H9 (cell line): ENCODE measurements at regions not wholly inside any gene's neighbourhood (a gene's known extent, or its start where the extent isn't known, plus 50 kb on each side); places are given as distances from the start of the nearest gene placed in this dataset.

Experiments used
- DNase-seq: peaks from one replicate; pipeline ENCODE4 v3.0.0-alpha.2; 2017
- H2AFZ ChIP-seq: one replicate; pipeline ENCODE4 v1.6.1; 2013; ENCODE audit warnings: mild to moderate bottlenecking, low read length, control low read depth, moderate library complexity
- H2AK5ac ChIP-seq: 2 replicates; pipeline ENCODE4 v1.6.1; 2013; ENCODE audit warnings: low read length, control low read depth, mixed read lengths; ENCODE audit not compliant: insufficient read length
- H2BK120ac ChIP-seq: one replicate; pipeline ENCODE4 v1.6.1; 2013; ENCODE audit warnings: low read depth, mild to moderate bottlenecking, low read length, control low read depth, inconsistent platforms; ENCODE audit not compliant: poor library complexity, severe bottlenecking
- H2BK12ac ChIP-seq: 2 replicates; pipeline ENCODE4 v1.6.1; 2013; ENCODE audit warnings: low read length, control low read depth, mixed read lengths, low read depth; ENCODE audit not compliant: insufficient read length
- H2BK15ac ChIP-seq: 2 replicates; pipeline ENCODE4 v1.6.1; 2013; ENCODE audit warnings: low read depth, low read length, control low read depth
- H2BK20ac ChIP-seq: one replicate; pipeline ENCODE4 v1.6.1; 2013; ENCODE audit warnings: low read depth, mild to moderate bottlenecking, low read length, control low read depth, inconsistent platforms; ENCODE audit not compliant: poor library complexity, severe bottlenecking
- H2BK5ac ChIP-seq: 2 replicates; pipeline ENCODE4 v1.6.1; 2013; ENCODE audit warnings: low read length, control low read depth, mixed read lengths; ENCODE audit not compliant: insufficient read length
- H3K14ac ChIP-seq: 2 replicates; pipeline ENCODE4 v1.6.1; 2013; ENCODE audit warnings: low read length, control low read depth; ENCODE audit not compliant: insufficient read depth
- H3K18ac ChIP-seq: 2 replicates; pipeline ENCODE4 v1.6.1; 2013; ENCODE audit warnings: low read depth, mild to moderate bottlenecking, mixed read lengths, low read length, control low read depth; ENCODE audit not compliant: insufficient read length
- H3K23ac ChIP-seq: 2 replicates; pipeline ENCODE4 v1.6.1; 2013; ENCODE audit warnings: low read length, control low read depth, mixed read lengths, low read depth; ENCODE audit not compliant: insufficient read length
- H3K23me2 ChIP-seq: 2 replicates; pipeline ENCODE4 v1.6.1; 2013; ENCODE audit warnings: low read depth, mild to moderate bottlenecking, mixed read lengths, low read length, control low read depth; ENCODE audit not compliant: insufficient read length, poor library complexity, severe bottlenecking
- H3K27ac ChIP-seq: 2 replicates; pipeline ENCODE4 v1.5.1; 2013; ENCODE audit warnings: low read length, control low read depth, mixed read lengths, low read depth; ENCODE audit not compliant: insufficient read length
- H3K27me3 ChIP-seq: 2 replicates; pipeline ENCODE4 v1.6.1; 2013; ENCODE audit warnings: low read length, control low read depth, inconsistent platforms; ENCODE audit not compliant: insufficient read depth
- H3K4ac ChIP-seq: 2 replicates; pipeline ENCODE4 v1.6.1; 2013; ENCODE audit warnings: low read depth, mild to moderate bottlenecking, control low read depth, inconsistent platforms, low read length, moderate library complexity
- H3K4me1 ChIP-seq: 2 replicates; pipeline ENCODE4 v1.6.1; 2013; ENCODE audit warnings: low read length, control low read depth, inconsistent platforms; ENCODE audit not compliant: insufficient read depth
- H3K4me2 ChIP-seq: 2 replicates; pipeline ENCODE4 v1.6.1; 2013; ENCODE audit warnings: low read length, control low read depth, mixed read lengths; ENCODE audit not compliant: insufficient read length, insufficient read depth
- H3K56ac ChIP-seq: 2 replicates; pipeline ENCODE4 v1.6.1; 2013; ENCODE audit warnings: low read depth, mild to moderate bottlenecking, mixed read lengths, low read length, control low read depth; ENCODE audit not compliant: insufficient read length
- H3K79me1 ChIP-seq: 2 replicates; pipeline ENCODE4 v1.6.1; 2013; ENCODE audit warnings: low read depth, mild to moderate bottlenecking, moderate library complexity, low read length, control low read depth, inconsistent platforms; ENCODE audit not compliant: insufficient read depth, poor library complexity, severe bottlenecking
- H3K79me2 ChIP-seq: 2 replicates; pipeline ENCODE4 v1.6.1; 2013; ENCODE audit warnings: low read length, control low read depth, inconsistent platforms; ENCODE audit not compliant: insufficient read depth
- H3K9ac ChIP-seq: 2 replicates; pipeline ENCODE4 v1.6.1; 2013; ENCODE audit warnings: low read length, control low read depth, mixed read lengths; ENCODE audit not compliant: insufficient read length; ENCODE audit errors: extremely low read depth
- H3K9me3 ChIP-seq: one replicate; pipeline ENCODE4 v1.6.1; 2013; ENCODE audit warnings: low read depth, low read length, inconsistent platforms; ENCODE audit not compliant: control insufficient read depth
- H3T11ph ChIP-seq: one replicate; pipeline ENCODE4 v1.6.1; 2013; ENCODE audit warnings: mild to moderate bottlenecking, low read length, control low read depth, inconsistent platforms
- H4K20me1 ChIP-seq: one replicate; pipeline ENCODE4 v1.6.1; 2013; ENCODE audit not compliant: control insufficient read depth, insufficient read length, insufficient read depth
- H4K5ac ChIP-seq: 2 replicates; pipeline ENCODE4 v1.6.1; 2013; ENCODE audit warnings: low read depth, mild to moderate bottlenecking, mixed read lengths, low read length, control low read depth; ENCODE audit not compliant: insufficient read length
- H4K8ac ChIP-seq: replicated peaks from 2 replicates; pipeline ENCODE4 v1.6.1; 2013; ENCODE audit warnings: low read length, control low read depth, mixed read lengths, low read depth; ENCODE audit not compliant: insufficient read length
- H4K91ac ChIP-seq: 2 replicates; pipeline ENCODE4 v1.6.1; 2013; ENCODE audit warnings: low read depth, mild to moderate bottlenecking, moderate library complexity, mixed read lengths, low read length, control low read depth; ENCODE audit not compliant: insufficient read length
- H3K27ac Mint-ChIP-seq, 3 experiments: 2 replicates in 2 of 3; 3 replicates in 1 of 3; pipeline ENCODE4 v1.8.0; 2020 to 2021; ENCODE audit warnings: mixed read lengths in 3 of 3, mild to moderate bottlenecking in 1 of 3, moderate library complexity in 1 of 3
- H3K27me3 Mint-ChIP-seq: 2 replicates; pipeline ENCODE4 v1.8.0; 2021; ENCODE audit warnings: low read depth, mild to moderate bottlenecking, moderate library complexity, mixed read lengths
- H3K36me3 Mint-ChIP-seq, 3 experiments: 2 replicates in 2 of 3; 3 replicates in 1 of 3; pipeline ENCODE4 v1.8.0; 2020 to 2021; ENCODE audit warnings: low read depth in 3 of 3, mixed read lengths in 3 of 3; ENCODE audit not compliant: insufficient read depth in 1 of 3
- H3K4me1 Mint-ChIP-seq, 2 experiments: 2 replicates each; pipeline ENCODE4 v1.8.0; 2020; ENCODE audit warnings: mixed read lengths in 2 of 2
- H3K4me3 Mint-ChIP-seq, 2 experiments: 2 replicates in 1 of 2; 3 replicates in 1 of 2; pipeline ENCODE4 v1.8.0; 2020 to 2021; ENCODE audit warnings: mild to moderate bottlenecking in 2 of 2, mixed read lengths in 2 of 2, moderate library complexity in 1 of 2
- H3K9me3 Mint-ChIP-seq, 2 experiments: 2 replicates in 1 of 2; 3 replicates in 1 of 2; pipeline ENCODE4 v1.8.0; 2020; ENCODE audit warnings: mild to moderate bottlenecking in 2 of 2, mixed read lengths in 2 of 2, moderate library complexity in 1 of 2
- CTCF ChIP-seq: fragments of 200-600 bp; sonication (generic); conservative IDR thresholded peaks from 3 replicates; pipeline ENCODE4 v1.8.0; 2021; ENCODE audit warnings: antibody characterized with exemption, mild to moderate bottlenecking
- WGBS: extraction: QIAGEN DNeasy Blood & Tissue Kit; methylation state at CpG from one replicate; pipeline ENCODE4 v1.1.7; 2013; ENCODE audit warnings: missing lambda C conversion rate, low lambda C conversion rate, mixed read lengths; ENCODE audit not compliant: insufficient read length; ENCODE audit errors: extremely low coverage; 5-methylcytosine and 5-hydroxymethylcytosine counted together

GRCh38 chr2:20530520-20530919 lies 83.6 kb downstream of the RHOB start:
- H2BK20ac ChIP-seq = no peak overlapping the region
- H3K4ac ChIP-seq = no peak overlapping the region
- no peaks in the 10 kb centered on the region for H3K9me3 ChIP-seq
- DNase-seq = no peak
- WGBS = no CpG with 5 or more reads among the region's 6 CpGs
- no peak overlapping the region for H2BK15ac ChIP-seq
- H3K18ac ChIP-seq = no peak overlapping the region
- no peak overlapping the region for H3K56ac ChIP-seq
- no peak overlapping the region for H2AK5ac ChIP-seq
- Mint-ChIP-seq H3K4me1 (peaks cover 22 to 27% of the 10 kb centered on the region in 2 experiments), H3K4me3 (no peak overlapping the region), H3K36me3 (no peaks in the 10 kb centered on the region), H3K9me3 (no peaks in the 10 kb centered on the region), H3K27me3 (peaks cover 5% of the 10 kb centered on the region), H3K27ac (no peak overlapping the region)
- no peak for TF ChIP-seq CTCF
- H3K79me1 ChIP-seq = no peaks in the 10 kb centered on the region
- no peaks in the 10 kb centered on the region for H3K79me2 ChIP-seq
- no peak overlapping the region for H2BK5ac ChIP-seq
- no peak overlapping the region for H3K27ac ChIP-seq
- H2BK12ac ChIP-seq = no peak overlapping the region
- no peak overlapping the region for H3K9ac ChIP-seq
- H2BK120ac ChIP-seq = no peak overlapping the region
- no peaks in the 10 kb centered on the region for H3K27me3 ChIP-seq
- H3K4me1 ChIP-seq = no peaks in the 10 kb centered on the region
- no peak overlapping the region for H4K5ac ChIP-seq
- no peak overlapping the region for H3T11ph ChIP-seq
- no peak overlapping the region for H2AFZ ChIP-seq
- no peaks in the 10 kb centered on the region for H3K23me2 ChIP-seq
- no peak overlapping the region for H3K23ac ChIP-seq
- H3K14ac ChIP-seq = no peak overlapping the region; the same call in 1 of the 2 replicates
- H4K8ac ChIP-seq = no peak overlapping the region
- no peak overlapping the region for H3K4me2 ChIP-seq
- H4K20me1 ChIP-seq = no peaks in the 10 kb centered on the region
- H4K91ac ChIP-seq = no peak overlapping the region
